T-cell (primary cell): ENCODE measurements at regions not wholly inside any gene's neighbourhood (a gene's known extent, or its start where the extent isn't known, plus 50 kb on each side); places are given as distances from the start of the nearest gene placed in this dataset.

ENCODE experiments used
- ATAC-seq, 4 experiments: fragments of 200-7000 bp in 3 of 4; fragments of 150-1000 bp in 1 of 4; cut with Tn5 transposase; replicated peaks in 1 of 4; 1 replicate in 3 of 4; 2 replicates in 1 of 4; pipeline ENCODE4 v1.10.0; 2021; ENCODE audit warnings: moderate library complexity in 3 of 4, mild to moderate bottlenecking in 2 of 4, moderate number of reproducible peaks in 1 of 4
- CTCF ChIA-PET, 2 donors: fragments of 300-600 bp; sonication (Branson Sonifier 250); formaldehyde crosslinking; loops; one replicate each; lab custom pipeline; 2022; ENCODE audit warnings: antibody characterized with exemption in 2 of 2; lab: Charles Lee
- POLR2A ChIA-PET, 2 donors: fragments of 300-600 bp; sonication (Branson Sonifier 250); formaldehyde crosslinking; loops; one replicate each; lab custom pipeline; 2022; ENCODE audit warnings: antibody characterized with exemption in 2 of 2; lab: Charles Lee
- DNase-seq, 35 experiments: peaks; one replicate each; pipeline versions ENCODE4 v3.0.0 to v3.0.0-alpha.2; 2013 to 2023
- H3K27ac ChIP-seq: one replicate; pipeline ENCODE4 v1.5.1; 2013; ENCODE audit warnings: low read length
- H3K27me3 ChIP-seq, 2 experiments: replicated peaks in 1 of 2; 1 replicate in 1 of 2; 2 replicates in 1 of 2; pipeline versions ENCODE4 v1.6.1 to v1.7.0; 2013; ENCODE audit warnings: low read length in 1 of 2, mixed read lengths in 1 of 2; ENCODE audit not compliant: control insufficient read depth in 2 of 2, insufficient read depth in 2 of 2; ENCODE audit errors: extremely low read depth in 1 of 2
- H3K36me3 ChIP-seq, 2 donors: 1 replicate in 1 of 2; 2 replicates in 1 of 2; pipeline versions ENCODE4 v1.6.1 to v1.7.0; 2013; ENCODE audit warnings: low read length in 1 of 2; ENCODE audit not compliant: control insufficient read depth in 2 of 2, insufficient read depth in 1 of 2; ENCODE audit errors: extremely low read depth in 1 of 2
- H3K4me1 ChIP-seq, 2 experiments: 1 replicate in 1 of 2; 2 replicates in 1 of 2; pipeline versions ENCODE4 v1.6.1 to v1.7.0; 2013; ENCODE audit warnings: low read length in 2 of 2, mixed read lengths in 1 of 2; ENCODE audit not compliant: insufficient read depth in 2 of 2, control insufficient read depth in 1 of 2; ENCODE audit errors: extremely low read depth in 1 of 2
- H3K4me3 ChIP-seq, 2 donors: 1 replicate in 1 of 2; 2 replicates in 1 of 2; pipeline versions ENCODE4 v1.5.1 to v1.7.0; 2013; ENCODE audit warnings: mild to moderate bottlenecking in 2 of 2, low read length in 1 of 2, moderate library complexity in 1 of 2; ENCODE audit not compliant: control insufficient read depth in 1 of 2; ENCODE audit errors: extremely low read depth in 1 of 2
- H3K9me3 ChIP-seq: 2 replicates; pipeline ENCODE4 v1.7.0; 2013
- H3K27ac Mint-ChIP-seq, 2 donors: one replicate each; pipeline ENCODE4 v1.8.0; 2020 to 2021; ENCODE audit warnings: mild to moderate bottlenecking in 2 of 2, mixed read lengths in 2 of 2
- H3K27me3 Mint-ChIP-seq, 2 donors: one replicate each; pipeline ENCODE4 v1.8.0; 2021 to 2022; ENCODE audit warnings: mixed read lengths in 2 of 2
- H3K36me3 Mint-ChIP-seq: one replicate; pipeline ENCODE4 v1.8.0; 2021; ENCODE audit warnings: mixed read lengths
- H3K4me1 Mint-ChIP-seq, 3 donors: one replicate each; pipeline ENCODE4 v1.8.0; 2020 to 2022; ENCODE audit warnings: mixed read lengths in 3 of 3, mild to moderate bottlenecking in 1 of 3
- H3K4me3 Mint-ChIP-seq, 3 donors: one replicate each; pipeline ENCODE4 v1.8.0; 2020 to 2022; ENCODE audit warnings: mild to moderate bottlenecking in 3 of 3, mixed read lengths in 3 of 3, moderate library complexity in 3 of 3
- H3K9me3 Mint-ChIP-seq, 3 donors: one replicate each; pipeline ENCODE4 v1.8.0; 2020 to 2022; ENCODE audit warnings: mixed read lengths in 3 of 3
- whole genome bisulfite sequencing: methylation state at CpG from one replicate; pipeline ENCODE4 v1.1.5; 2013; ENCODE audit warnings: missing lambda C conversion rate; ENCODE audit not compliant: insufficient coverage; 5-methylcytosine and 5-hydroxymethylcytosine counted together

DNA sequence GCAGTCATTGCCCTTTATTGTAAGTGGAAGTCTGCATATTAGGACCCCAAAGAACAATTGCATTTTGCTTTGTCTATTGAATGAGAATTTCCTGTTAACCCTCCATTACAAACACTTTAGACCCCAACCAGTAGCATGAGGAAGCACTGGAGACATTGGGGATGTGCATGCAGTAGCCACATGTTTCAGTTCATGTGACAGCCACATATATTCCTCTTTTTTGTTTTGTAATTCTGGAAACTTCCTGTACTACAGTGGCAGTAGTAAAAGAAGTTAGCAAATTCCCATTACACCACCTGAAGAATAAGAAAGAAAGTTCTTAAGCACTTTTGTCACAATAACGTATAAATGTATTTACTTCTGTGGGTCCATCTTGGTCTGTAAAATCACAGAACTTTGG is 281.1 kb upstream of the SLC14A2 start:
- Mint-ChIP-seq H3K4me3 (no peak overlapping the region), H3K27ac (no peak overlapping the region), H3K4me1 (no peaks in the 10 kb centered on the region), H3K36me3 (no peaks in the 10 kb centered on the region), H3K9me3 (no peaks in the 10 kb centered on the region), H3K27me3 (peaks cover 8 to 11% of the 10 kb centered on the region in 2 donors)
- WGBS, result no CpG with 5 or more reads among the region's 1 CpG
- Histone ChIP-seq H3K36me3 (no peaks in the 10 kb centered on the region), H3K9me3 (no peaks in the 10 kb centered on the region), H3K4me3 (no peak overlapping the region), H3K27ac (no peak overlapping the region), H3K27me3 (no peaks in the 10 kb centered on the region), H3K4me1 (no peaks in the 10 kb centered on the region)
- ChIA-PET POLR2A (no interaction called here), CTCF (no interaction called here)
- DNase-seq (no peak), ATAC-seq (no peak)

GRCh38 chr18:45335282-45336043 is 279.8 kb upstream of the SLC14A2 start:
- CTCF ChIA-PET, result no interaction called here

GRCh38 chr18:45336448-45336847 is 278.8 kb upstream of the SLC14A2 start:
- Histone ChIP-seq H3K27me3 (no peaks in the 10 kb centered on the region), H3K36me3 (no peaks in the 10 kb centered on the region), H3K4me1 (no peaks in the 10 kb centered on the region), H3K4me3 (no peak overlapping the region), H3K27ac (no peak overlapping the region), H3K9me3 (no peaks in the 10 kb centered on the region)
- Mint-ChIP-seq H3K27ac (no peak overlapping the region), H3K36me3 (no peaks in the 10 kb centered on the region), H3K4me1 (no peaks in the 10 kb centered on the region), H3K9me3 (no peaks in the 10 kb centered on the region), H3K27me3 (peaks cover 0 to 5% of the 10 kb centered on the region in 2 donors), H3K4me3 (no peak overlapping the region)
- ATAC-seq, result no peak
- WGBS, result no CpG with 5 or more reads among the region's 1 CpG
- CTCF ChIA-PET, result no interaction called here
- no peak for DNase-seq
- POLR2A ChIA-PET, result no interaction called here

More at GRCh38 chr18:45335282-45336043, 279.8 kb upstream of the SLC14A2 start:
- DNase-seq (no peak), ATAC-seq (no peak)
- Mint-ChIP-seq H3K27me3 (peaks cover 3 to 8% of the 10 kb centered on the region in 2 donors), H3K4me1 (no peaks in the 10 kb centered on the region), H3K9me3 (no peaks in the 10 kb centered on the region), H3K36me3 (no peaks in the 10 kb centered on the region), H3K4me3 (no peak overlapping the region), H3K27ac (no peak overlapping the region)
- Histone ChIP-seq H3K36me3 (no peaks in the 10 kb centered on the region), H3K4me1 (no peaks in the 10 kb centered on the region), H3K27me3 (no peaks in the 10 kb centered on the region), H3K9me3 (no peaks in the 10 kb centered on the region), H3K27ac (no peak overlapping the region), H3K4me3 (no peak overlapping the region)
- 85% methylated on average over 4 of the region's 4 CpGs for WGBS
- POLR2A ChIA-PET, result no interaction called here

DNA sequence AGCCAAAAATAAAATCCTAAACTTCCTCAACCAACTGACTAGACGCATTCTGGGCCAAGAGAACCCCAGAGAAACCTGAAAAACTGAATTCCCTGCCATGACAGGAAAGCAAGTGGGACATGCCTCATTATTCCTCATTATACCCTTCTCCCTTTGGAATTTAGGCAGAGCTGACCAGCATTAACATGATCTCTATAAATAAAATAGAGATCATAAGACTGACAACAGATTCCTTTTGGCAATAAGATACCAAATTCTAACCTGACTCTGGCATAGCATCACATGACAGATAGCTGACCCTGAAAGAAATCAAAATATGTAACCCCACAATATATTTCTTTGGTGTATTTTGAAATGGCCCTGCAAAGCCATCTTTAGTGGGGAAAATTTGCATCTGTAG is 277.8 kb upstream of the SLC14A2 start:
- Histone ChIP-seq H3K4me1 (no peaks in the 10 kb centered on the region), H3K9me3 (no peaks in the 10 kb centered on the region), H3K36me3 (no peaks in the 10 kb centered on the region), H3K27me3 (no peaks in the 10 kb centered on the region), H3K27ac (no peak overlapping the region), H3K4me3 (no peak overlapping the region)
- H3K4me1 Mint-ChIP-seq, result no peaks in the 10 kb centered on the region
- ATAC-seq, result no peak
- ChIA-PET CTCF (no interaction called here), POLR2A (no interaction called here)
- H3K27ac Mint-ChIP-seq, result no peak overlapping the region
- H3K4me3 Mint-ChIP-seq, result no peak overlapping the region
- DNase-seq, result no peak
- WGBS, result 60% methylated on average over 1 of the region's 1 CpG
- H3K27me3 Mint-ChIP-seq, result peaks cover 3 to 4% of the 10 kb centered on the region in 2 donors
- H3K36me3 Mint-ChIP-seq, result no peaks in the 10 kb centered on the region
- H3K9me3 Mint-ChIP-seq, result no peaks in the 10 kb centered on the region

GRCh38 chr18:45339810-45340550 is 275.3 kb upstream of the SLC14A2 start:
- H3K4me3 Mint-ChIP-seq, result no peak overlapping the region
- POLR2A ChIA-PET, result no interaction called here
- H3K27ac Mint-ChIP-seq, result no peak overlapping the region
- H3K4me1 Mint-ChIP-seq, result no peaks in the 10 kb centered on the region
- Histone ChIP-seq H3K27ac (no peak overlapping the region), H3K36me3 (no peaks in the 10 kb centered on the region), H3K9me3 (no peaks in the 10 kb centered on the region), H3K4me3 (no peak overlapping the region), H3K4me1 (no peaks in the 10 kb centered on the region), H3K27me3 (no peaks in the 10 kb centered on the region)
- H3K36me3 Mint-ChIP-seq, result no peaks in the 10 kb centered on the region
- ATAC-seq (no peak), DNase-seq (no peak)
- WGBS, result 71% methylated on average over 1 of the region's 4 CpGs
- no peaks in the 10 kb centered on the region for H3K9me3 Mint-ChIP-seq
- peaks cover 3 to 4% of the 10 kb centered on the region in 2 donors for H3K27me3 Mint-ChIP-seq
- CTCF ChIA-PET, result no interaction called here

DNA sequence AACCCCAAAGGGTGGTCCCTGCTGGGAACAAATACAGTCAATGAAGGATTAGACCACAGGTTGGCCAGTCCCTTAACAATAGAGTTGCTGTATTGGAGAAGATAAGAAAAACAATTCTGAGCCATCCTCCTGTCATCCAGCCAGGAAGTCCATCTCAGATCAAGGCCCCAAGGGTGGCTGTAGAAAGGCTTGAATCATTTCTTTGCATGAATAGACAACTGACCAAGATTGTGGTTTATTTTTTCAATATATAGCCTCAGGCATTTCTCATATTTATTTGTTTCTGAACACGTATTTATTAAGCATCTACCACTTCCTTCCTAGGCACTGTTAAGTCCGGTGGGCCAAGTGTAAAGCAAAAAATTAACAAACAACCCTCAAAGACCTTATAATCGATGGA is 274.4 kb upstream of the SLC14A2 start:
- DNase-seq (no peak), ATAC-seq (no peak)
- H3K36me3 Mint-ChIP-seq, result no peaks in the 10 kb centered on the region
- Histone ChIP-seq H3K4me3 (no peak overlapping the region), H3K36me3 (no peaks in the 10 kb centered on the region), H3K4me1 (no peaks in the 10 kb centered on the region), H3K27ac (no peak overlapping the region), H3K9me3 (no peaks in the 10 kb centered on the region), H3K27me3 (no peaks in the 10 kb centered on the region)
- no CpG with 5 or more reads among the region's 3 CpGs for WGBS
- ChIA-PET CTCF (no interaction called here), POLR2A (no interaction called here)
- H3K9me3 Mint-ChIP-seq, result no peaks in the 10 kb centered on the region
- H3K4me3 Mint-ChIP-seq, result no peak overlapping the region
- H3K27ac Mint-ChIP-seq, result no peak overlapping the region
- H3K4me1 Mint-ChIP-seq, result no peaks in the 10 kb centered on the region
- peaks cover 3 to 4% of the 10 kb centered on the region in 2 donors for H3K27me3 Mint-ChIP-seq
